Loucy (cell line): ENCODE measurements at regions not wholly inside any gene's neighbourhood (a gene's known extent, or its start where the extent isn't known, plus 50 kb on each side); places are given as distances from the start of the nearest gene placed in this dataset.

Experiments
- H2AFZ ChIP-seq: fragments of 200-600 bp; sonication (generic); 2 replicates; pipeline ENCODE4 v1.6.0; 2016; ENCODE audit warnings: antibody characterized with exemption, mild to moderate bottlenecking, low read length, moderate library complexity
- H3F3A ChIP-seq: fragments of 200-600 bp; 2 replicates; pipeline ENCODE4 v1.6.0; 2016; ENCODE audit warnings: antibody characterized with exemption, low read depth, mild to moderate bottlenecking
- H3K27me3 ChIP-seq: fragments of 200-600 bp; sonication (generic); 2 replicates; pipeline ENCODE4 v1.6.1; 2014; ENCODE audit warnings: low read length, mild to moderate bottlenecking; ENCODE audit not compliant: insufficient read depth, poor library complexity, severe bottlenecking
- H3K36me3 ChIP-seq: fragments of 200-600 bp; sonication (generic); 2 replicates; pipeline ENCODE4 v1.6.1; 2016; ENCODE audit warnings: low read length; ENCODE audit not compliant: insufficient read depth
- H3K4me1 ChIP-seq: fragments of 200-600 bp; sonication (generic); 2 replicates; pipeline ENCODE4 v1.5.1; 2014; ENCODE audit warnings: low read length, mild to moderate bottlenecking; ENCODE audit not compliant: insufficient read depth, poor library complexity, severe bottlenecking
- H3K4me2 ChIP-seq: fragments of 200-600 bp; sonication (generic); 2 replicates; pipeline ENCODE4 v1.6.0; 2014; ENCODE audit warnings: antibody characterized with exemption, low read length, low read depth, mild to moderate bottlenecking; ENCODE audit not compliant: poor library complexity, severe bottlenecking
- H3K4me3 ChIP-seq: fragments of 200-600 bp; sonication (generic); 2 replicates; pipeline ENCODE4 v1.5.1; 2014; ENCODE audit warnings: low read length, mild to moderate bottlenecking, mixed read lengths; ENCODE audit not compliant: poor library complexity, severe bottlenecking
- H3K79me2 ChIP-seq: fragments of 200-600 bp; sonication (generic); 2 replicates; pipeline ENCODE4 v1.6.1; 2014; ENCODE audit warnings: low read length; ENCODE audit not compliant: insufficient read depth
- H3K9ac ChIP-seq: fragments of 200-600 bp; sonication (generic); 2 replicates; pipeline ENCODE4 v1.6.0; 2014; ENCODE audit warnings: mild to moderate bottlenecking, low read depth, low read length, moderate library complexity; ENCODE audit not compliant: poor library complexity, severe bottlenecking
- H3K9me2 ChIP-seq: fragments of 200-600 bp; sonication (generic); replicated peaks from 2 replicates; pipeline ENCODE4 v1.6.1; 2016; ENCODE audit warnings: low read depth, low read length, mixed read lengths
- H3K9me3 ChIP-seq: fragments of 200-600 bp; sonication (generic); 2 replicates; pipeline ENCODE4 v1.6.1; 2014; ENCODE audit warnings: mild to moderate bottlenecking, antibody characterized with exemption, low read length, low read depth; ENCODE audit not compliant: insufficient read depth
- H4K20me1 ChIP-seq: fragments of 200-600 bp; sonication (generic); 2 replicates; pipeline ENCODE4 v1.6.0; 2014; ENCODE audit warnings: antibody characterized with exemption, low read length, mild to moderate bottlenecking; ENCODE audit not compliant: insufficient read depth, poor library complexity, severe bottlenecking
- CTCF ChIP-seq: fragments of 200-600 bp; sonication (generic); conservative IDR thresholded peaks from 2 replicates; pipeline ENCODE4 v1.5.1; 2014; ENCODE audit warnings: mild to moderate bottlenecking, antibody characterized with exemption, low read length
- EZH2phosphoT487 ChIP-seq: fragments of 200-600 bp; IDR thresholded peaks from 2 replicates; pipeline ENCODE4 v1.6.1; 2018; ENCODE audit warnings: antibody characterized with exemption, mild to moderate bottlenecking, moderate library complexity, borderline replicate concordance

- Histone ChIP-seq H4K20me1 (no peaks in the 10 kb centered on the region), H3K79me2 (no peaks in the 10 kb centered on the region), H3K9ac (no peak overlapping the region), H3F3A (no peaks in the 10 kb centered on the region), H3K4me2 (no peak overlapping the region), H2AFZ (no peak overlapping the region), H3K27me3 (no peaks in the 10 kb centered on the region), H3K9me3 (no peaks in the 10 kb centered on the region), H3K4me3 (no peak overlapping the region), H3K9me2 (no peaks in the 10 kb centered on the region), H3K36me3 (no peaks in the 10 kb centered on the region), H3K4me1 (no peaks in the 10 kb centered on the region)
- TF ChIP-seq CTCF: no peak
- no peak for TF ChIP-seq EZH2phosphoT487
Observed at GRCh38 chr18:55073116-55073515, 113.9 kb upstream of the CCDC68 start.

DNA sequence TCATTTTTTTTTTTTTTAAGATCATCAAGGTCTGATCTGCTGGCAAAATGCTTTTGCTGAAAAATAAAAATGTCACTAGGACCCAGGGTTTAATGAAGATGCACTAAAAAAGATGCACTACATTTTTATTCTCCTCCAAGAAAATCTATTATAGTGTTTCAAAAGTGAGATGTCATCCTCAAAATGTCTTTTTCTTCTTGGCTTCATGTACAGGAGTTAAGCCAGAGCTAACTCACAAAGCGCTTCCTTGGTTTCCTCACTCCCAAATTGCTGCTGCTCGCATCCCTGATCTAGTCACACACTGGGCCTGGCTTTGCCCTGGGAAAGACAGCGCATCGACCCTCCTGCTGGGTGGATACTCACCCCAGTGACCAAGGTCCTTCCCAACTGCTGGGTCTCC lies 113.4 kb upstream of the CCDC68 start:
- H3K4me2 ChIP-seq: no peak overlapping the region

DNA sequence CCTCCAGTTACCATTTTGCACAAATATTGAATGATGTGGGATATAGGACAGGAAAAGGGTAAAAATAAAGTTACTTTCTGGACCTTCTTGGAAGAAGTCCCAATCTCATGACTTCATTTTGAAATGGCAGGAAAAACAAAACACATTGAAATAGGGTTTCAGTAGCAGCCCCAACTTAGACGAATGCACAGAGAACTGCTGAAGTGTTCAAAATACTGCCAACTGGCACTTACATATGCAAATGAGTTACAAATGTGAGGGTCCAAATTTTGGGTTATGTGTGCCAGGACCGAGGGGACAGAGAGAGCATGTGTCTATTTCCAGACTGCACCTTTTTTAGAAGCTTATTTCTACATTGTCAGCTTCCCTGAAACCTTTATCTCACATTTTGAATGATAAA lies 112.9 kb upstream of the CCDC68 start:
- Histone ChIP-seq H3K36me3 (no peaks in the 10 kb centered on the region), H3K4me1 (no peaks in the 10 kb centered on the region), H3K27me3 (no peaks in the 10 kb centered on the region), H2AFZ (no peak overlapping the region), H3F3A (no peaks in the 10 kb centered on the region), H3K4me2 (no peak overlapping the region), H3K9ac (no peak overlapping the region), H3K9me2 (no peaks in the 10 kb centered on the region), H3K9me3 (no peaks in the 10 kb centered on the region), H3K79me2 (no peaks in the 10 kb centered on the region), H3K4me3 (no peak overlapping the region), H4K20me1 (no peaks in the 10 kb centered on the region)
- TF ChIP-seq CTCF: no peak
- no peak for TF ChIP-seq EZH2phosphoT487

More for the DNA sequence above, 113.4 kb upstream of the CCDC68 start:
- Histone ChIP-seq H3F3A (no peaks in the 10 kb centered on the region), H3K9me2 (no peaks in the 10 kb centered on the region), H2AFZ (no peak overlapping the region), H3K4me1 (no peaks in the 10 kb centered on the region), H3K4me3 (no peak overlapping the region), H3K9ac (no peak overlapping the region), H3K9me3 (no peaks in the 10 kb centered on the region), H3K79me2 (no peaks in the 10 kb centered on the region), H3K36me3 (no peaks in the 10 kb centered on the region), H4K20me1 (no peaks in the 10 kb centered on the region), H3K27me3 (no peaks in the 10 kb centered on the region)
- no peak for TF ChIP-seq CTCF
- TF ChIP-seq EZH2phosphoT487: no peak
